ENCODE measurements at regions not wholly inside any gene's neighbourhood (a gene's known extent, or its start where the extent isn't known, plus 50 kb on each side); places are given as distances from the start of the nearest gene placed in this dataset.

- no peaks in the 10 kb centered on the region for H3K27me3 ChIP-seq (ENCODE audit: control insufficient read depth in 4 of 4, insufficient read depth in 4 of 4, low read length in 3 of 4)
- 79% methylated on average over 9 of the region's 9 CpGs for WGBS
- DNase-seq (ENCODE audit: low spot score), result no peak
- no peak overlapping the region for H3K9ac ChIP-seq (ENCODE audit: low read depth in 1 of 2, low read length in 2 of 2)
- H3K4me3 ChIP-seq (ENCODE audit: low read depth in 1 of 3, low read length in 3 of 3), result no peak overlapping the region
- H3K4me1 ChIP-seq (ENCODE audit: control insufficient read depth in 4 of 4, insufficient read depth in 4 of 4, low read length in 3 of 4), result no peaks in the 10 kb centered on the region
- H3K27ac ChIP-seq (ENCODE audit: low read depth in 1 of 2, low read length in 2 of 2), result no peak overlapping the region
- no peaks in the 10 kb centered on the region for H3K36me3 ChIP-seq (ENCODE audit: control insufficient read depth in 4 of 4, insufficient read depth in 3 of 4, low read depth in 1 of 4, low read length in 3 of 4)
- H3K9me3 ChIP-seq (ENCODE audit: control insufficient read depth in 4 of 4, low read length in 3 of 4), result no peaks in the 10 kb centered on the region
- TF ChIP-seq RAD21 (IDR thresholded peaks at IDR 0.05), result no peak
- no peak for TF ChIP-seq FOXA2 (IDR thresholded peaks at IDR 0.05)
- no peak for TF ChIP-seq HNF4G (IDR thresholded peaks at IDR 0.05)
- TF ChIP-seq HNF4A (conservative IDR thresholded peaks at IDR 0.05), result no peak
Observed at GRCh38 chr12:115774148-115774895, 503.2 kb downstream of the MED13L start.

GRCh38 chr12:115771601-115772000 is 505.9 kb downstream of the MED13L start:
- 85% methylated on average over 4 of the region's 4 CpGs for WGBS
- H3K9ac ChIP-seq (ENCODE audit: low read depth in 1 of 2, low read length in 2 of 2), result no peak overlapping the region
- H3K9me3 ChIP-seq (ENCODE audit: control insufficient read depth in 4 of 4, low read length in 3 of 4), result peaks cover 0 to 3% (median 0%) of the 10 kb centered on the region in 4 donors
- H3K36me3 ChIP-seq (ENCODE audit: control insufficient read depth in 4 of 4, insufficient read depth in 3 of 4, low read depth in 1 of 4, low read length in 3 of 4), result no peaks in the 10 kb centered on the region
- H3K27me3 ChIP-seq (ENCODE audit: control insufficient read depth in 4 of 4, insufficient read depth in 4 of 4, low read length in 3 of 4), result no peaks in the 10 kb centered on the region
- H3K4me1 ChIP-seq (ENCODE audit: control insufficient read depth in 4 of 4, insufficient read depth in 4 of 4, low read length in 3 of 4), result no peaks in the 10 kb centered on the region
- TF ChIP-seq YY1 (IDR thresholded peaks at IDR 0.05) (no peak), MAX (IDR thresholded peaks at IDR 0.05) (no peak), HNF4G (IDR thresholded peaks at IDR 0.05) (no peak), NR2F2 (IDR thresholded peaks at IDR 0.05) (no peak), SP1 (IDR thresholded peaks at IDR 0.05) (no peak)
- no peak overlapping the region for H3K4me3 ChIP-seq (ENCODE audit: low read depth in 1 of 3, low read length in 3 of 3)
- no peak overlapping the region for H3K27ac ChIP-seq (ENCODE audit: low read depth in 1 of 2, low read length in 2 of 2)
- DNase-seq (ENCODE audit: low spot score), result no peak

GRCh38 chr12:115771065-115771464 is 506.4 kb downstream of the MED13L start:
- no peaks in the 10 kb centered on the region for H3K4me1 ChIP-seq (ENCODE audit: control insufficient read depth in 4 of 4, insufficient read depth in 4 of 4, low read length in 3 of 4)
- H3K36me3 ChIP-seq (ENCODE audit: control insufficient read depth in 4 of 4, insufficient read depth in 3 of 4, low read depth in 1 of 4, low read length in 3 of 4), result no peaks in the 10 kb centered on the region
- no peak overlapping the region for H3K27ac ChIP-seq (ENCODE audit: low read depth in 1 of 2, low read length in 2 of 2)
- peaks cover 0 to 3% (median 0%) of the 10 kb centered on the region in 4 donors for H3K9me3 ChIP-seq (ENCODE audit: control insufficient read depth in 4 of 4, low read length in 3 of 4)
- H3K9ac ChIP-seq (ENCODE audit: low read depth in 1 of 2, low read length in 2 of 2), result no peak overlapping the region
- H3K27me3 ChIP-seq (ENCODE audit: control insufficient read depth in 4 of 4, insufficient read depth in 4 of 4, low read length in 3 of 4), result no peaks in the 10 kb centered on the region
- DNase-seq (ENCODE audit: low spot score), result no peak
- WGBS, result 33% methylated on average over 2 of the region's 2 CpGs
- H3K4me3 ChIP-seq (ENCODE audit: low read depth in 1 of 3, low read length in 3 of 3), result no peak overlapping the region
- TF ChIP-seq RAD21 (IDR thresholded peaks at IDR 0.05) (peak in 1 of 2 donors; percentile 18), GABPA (IDR thresholded peaks at IDR 0.05 in 1 of 2, conservative IDR thresholded peaks at IDR 0.05 in 1 of 2) (no peak)

- 31% methylated on average over 1 of the region's 1 CpG for WGBS
- Histone ChIP-seq H3K9ac (ENCODE audit: low read depth in 1 of 2, low read length in 2 of 2) (no peak overlapping the region), H3K36me3 (ENCODE audit: control insufficient read depth in 4 of 4, insufficient read depth in 3 of 4, low read depth in 1 of 4, low read length in 3 of 4) (no peaks in the 10 kb centered on the region), H3K4me3 (ENCODE audit: low read depth in 1 of 3, low read length in 3 of 3) (no peak overlapping the region), H3K9me3 (ENCODE audit: control insufficient read depth in 4 of 4, low read length in 3 of 4) (peaks cover 0 to 3% (median 0%) of the 10 kb centered on the region in 4 donors), H3K4me1 (ENCODE audit: control insufficient read depth in 4 of 4, insufficient read depth in 4 of 4, low read length in 3 of 4) (no peaks in the 10 kb centered on the region), H3K27me3 (ENCODE audit: control insufficient read depth in 4 of 4, insufficient read depth in 4 of 4, low read length in 3 of 4) (no peaks in the 10 kb centered on the region), H3K27ac (ENCODE audit: low read depth in 1 of 2, low read length in 2 of 2) (no peak overlapping the region)
- TF ChIP-seq SP1 (IDR thresholded peaks at IDR 0.05), result no peak
- no peak for TF ChIP-seq FOXA1 (IDR thresholded peaks at IDR 0.05)
- no peak for TF ChIP-seq MAX (IDR thresholded peaks at IDR 0.05)
- TF ChIP-seq TAF1 (conservative IDR thresholded peaks at IDR 0.05), result no peak
- no peak for TF ChIP-seq NR2F2 (IDR thresholded peaks at IDR 0.05)
- no peak for TF ChIP-seq ZBTB33 (IDR thresholded peaks at IDR 0.05)
- TF ChIP-seq HNF4A (conservative IDR thresholded peaks at IDR 0.05), result no peak
- no peak for TF ChIP-seq GABPA (IDR thresholded peaks at IDR 0.05 in 1 of 2, conservative IDR thresholded peaks at IDR 0.05 in 1 of 2)
- TF ChIP-seq EGR1 (IDR thresholded peaks at IDR 0.05; ENCODE audit: low read depth in 2 of 2), result no peak
- no peak for TF ChIP-seq RAD21 (IDR thresholded peaks at IDR 0.05)
- TF ChIP-seq YY1 (IDR thresholded peaks at IDR 0.05), result no peak
- no peak for DNase-seq (ENCODE audit: low spot score)
Observed at GRCh38 chr12:115770643-115771042, 506.9 kb downstream of the MED13L start.

Data from liver (tissue), 7 donors.